ENCODE measurements at regions not wholly inside any gene's neighbourhood (a gene's known extent, or its start where the extent isn't known, plus 50 kb on each side); places are given as distances from the start of the nearest gene placed in this dataset.

DNA sequence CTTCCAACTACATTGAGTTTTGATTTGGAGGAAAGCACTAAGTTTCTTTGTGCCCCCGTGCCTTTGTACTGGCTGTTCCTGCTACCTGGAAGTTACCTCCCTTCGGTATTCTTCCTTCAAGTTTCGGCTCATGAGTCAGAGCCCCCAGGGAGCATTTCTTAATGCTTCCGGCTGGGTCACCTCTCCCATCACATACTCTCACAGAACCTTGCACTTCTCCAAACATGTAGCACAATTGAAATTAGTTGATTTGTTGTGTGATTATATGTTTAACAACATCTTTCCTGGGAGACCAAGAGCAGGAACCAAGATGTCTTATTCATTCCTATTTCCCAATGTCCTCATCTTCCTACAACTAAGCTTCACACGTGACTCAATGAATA lies 158.6 kb upstream of the CDH5 start:
- DNase-seq (ENCODE audit: low read depth in 2 of 2), result no peak

DNA sequence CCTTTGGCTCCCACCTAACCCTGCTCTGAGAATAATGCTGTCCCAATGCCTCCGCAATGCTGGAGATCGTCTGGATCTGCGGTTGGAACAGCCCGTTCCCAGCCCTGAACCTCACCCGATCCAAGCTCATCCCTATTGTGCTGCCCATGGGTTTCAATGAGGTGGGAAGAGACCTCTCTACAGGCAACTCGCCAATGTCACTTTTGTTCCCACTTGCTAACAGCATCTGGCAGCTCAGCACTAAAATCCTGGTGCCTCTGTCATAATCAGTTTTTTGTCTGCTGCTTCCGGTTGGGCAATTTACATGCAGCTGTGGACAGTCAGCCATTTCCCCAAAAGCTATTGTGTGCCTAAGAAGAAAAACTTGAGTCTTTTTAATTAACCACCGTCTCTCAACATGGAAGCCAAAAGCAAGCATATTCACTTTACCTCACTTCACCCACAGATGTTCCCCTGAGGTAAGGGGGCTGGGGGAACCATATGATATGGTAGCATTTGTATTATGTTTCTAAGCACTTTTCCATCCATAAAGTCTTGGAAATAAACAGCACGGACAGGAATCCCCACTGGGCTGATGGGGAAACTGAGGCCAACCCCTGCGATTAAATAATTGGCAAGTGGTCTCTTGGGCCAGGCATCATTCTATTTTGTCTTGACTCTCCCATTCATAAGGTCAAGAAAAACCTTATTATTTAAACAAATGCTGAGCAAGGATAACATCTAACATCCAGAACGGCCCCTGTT lies 159.2 kb upstream of the CDH5 start:
- no peak for DNase-seq (ENCODE audit: low read depth in 2 of 2)

DNA sequence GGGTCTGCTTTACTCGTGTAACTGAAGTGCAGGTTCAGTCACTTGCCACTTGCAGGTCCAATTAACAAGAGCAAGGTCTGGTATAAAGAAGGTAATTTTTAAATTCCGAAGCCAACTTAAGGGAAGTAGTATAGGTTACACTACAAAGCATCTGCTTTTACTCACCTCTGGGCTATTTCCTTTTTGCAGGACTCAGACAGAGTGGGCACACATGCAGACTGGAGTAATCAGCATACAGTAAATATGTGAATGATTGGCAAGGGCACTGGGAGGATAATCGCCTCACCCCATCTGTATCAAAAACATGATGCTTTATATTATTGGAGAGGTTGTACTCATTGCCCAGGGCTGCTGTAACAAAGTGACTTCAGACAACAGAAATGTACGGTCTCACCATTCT lies 160.1 kb upstream of the CDH5 start:
- DNase-seq (ENCODE audit: low read depth in 2 of 2), result no peak

DNA sequence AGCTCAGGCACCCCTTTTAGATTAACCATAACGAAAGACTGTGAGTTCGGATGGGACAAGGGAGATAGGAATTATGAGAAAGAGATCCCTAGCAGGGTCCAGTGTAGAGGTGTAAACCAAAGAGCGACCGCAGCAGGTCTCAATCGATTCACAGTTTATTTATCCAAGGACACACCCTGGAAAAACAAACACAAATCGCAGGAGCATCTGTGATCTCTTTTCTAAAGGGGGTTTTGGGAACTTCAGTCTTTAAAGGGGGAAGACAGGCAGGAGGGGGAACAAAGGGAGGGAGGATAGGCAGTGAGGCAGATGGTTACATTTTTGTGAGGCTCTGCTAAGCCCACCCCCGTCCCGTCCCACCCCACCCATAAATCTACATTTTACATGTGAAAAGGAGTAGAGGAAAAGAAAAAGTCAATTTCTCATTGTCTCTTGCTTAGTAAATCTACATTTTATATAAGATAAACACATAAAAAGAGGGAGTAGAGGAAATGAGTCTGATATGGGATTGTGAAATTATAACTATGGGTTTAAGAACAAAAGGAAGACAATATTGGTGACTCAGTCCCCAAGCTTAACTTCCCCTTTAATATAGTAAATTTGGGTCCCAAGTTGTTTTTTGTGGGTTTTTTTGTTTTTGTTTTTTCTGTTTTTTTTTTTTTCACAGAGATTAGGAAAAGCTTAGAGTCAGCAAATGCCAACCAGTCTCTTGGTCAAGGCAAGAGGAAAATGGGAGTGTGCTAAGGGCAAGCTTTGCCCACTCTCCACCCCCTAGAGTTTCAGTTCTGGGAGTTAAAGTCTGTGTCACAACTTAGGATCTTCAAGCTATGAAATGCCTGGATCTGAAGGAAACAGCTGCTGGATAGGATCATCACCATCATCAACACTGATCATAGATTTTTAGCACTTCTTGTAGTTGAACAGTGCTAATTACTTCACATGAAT lies 160.9 kb upstream of the CDH5 start:
- DNase-seq (ENCODE audit: low read depth in 2 of 2), result no peak

DNA sequence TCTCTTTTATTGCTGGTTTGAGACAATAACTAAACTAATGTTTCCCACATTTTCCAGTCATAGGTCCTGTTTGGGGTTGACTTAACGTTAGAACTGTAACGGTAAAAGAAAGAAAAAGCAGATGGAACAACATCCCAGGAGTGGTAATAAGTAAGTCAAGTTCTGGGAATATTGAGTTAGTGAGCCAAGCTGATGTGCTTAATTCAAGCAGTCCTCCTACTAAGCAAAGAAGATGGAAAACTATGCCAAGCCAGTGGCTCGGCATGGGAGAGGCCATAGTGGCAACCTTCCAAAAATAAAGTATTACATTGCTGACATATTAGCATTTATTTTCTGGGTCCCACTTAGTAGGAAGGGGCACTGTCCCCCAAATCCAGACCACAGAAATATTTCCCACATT lies 161.7 kb upstream of the CDH5 start:
- no peak for DNase-seq (ENCODE audit: low read depth in 2 of 2)

DNA sequence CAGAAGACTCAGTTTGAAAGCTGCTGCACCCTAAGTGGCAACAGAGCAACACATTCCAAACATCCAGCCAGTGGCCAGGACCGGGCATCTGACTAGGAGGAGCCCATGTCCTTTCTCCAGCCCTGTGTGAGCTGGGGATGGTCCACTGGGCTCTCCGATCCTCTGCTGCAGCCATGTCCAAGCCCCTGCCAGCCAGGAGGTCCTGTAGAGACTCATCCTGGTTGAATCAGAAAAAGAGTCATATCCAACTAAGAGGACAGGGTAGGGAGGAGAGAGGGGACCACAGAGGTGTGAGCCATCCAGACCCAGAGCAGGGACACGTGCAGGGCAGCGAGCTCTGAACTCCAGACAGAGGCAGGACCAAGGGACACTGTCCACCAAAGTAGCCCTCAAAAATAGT lies 163.0 kb upstream of the CDH5 start:
- no peak for DNase-seq (ENCODE audit: low read depth in 2 of 2)

DNA sequence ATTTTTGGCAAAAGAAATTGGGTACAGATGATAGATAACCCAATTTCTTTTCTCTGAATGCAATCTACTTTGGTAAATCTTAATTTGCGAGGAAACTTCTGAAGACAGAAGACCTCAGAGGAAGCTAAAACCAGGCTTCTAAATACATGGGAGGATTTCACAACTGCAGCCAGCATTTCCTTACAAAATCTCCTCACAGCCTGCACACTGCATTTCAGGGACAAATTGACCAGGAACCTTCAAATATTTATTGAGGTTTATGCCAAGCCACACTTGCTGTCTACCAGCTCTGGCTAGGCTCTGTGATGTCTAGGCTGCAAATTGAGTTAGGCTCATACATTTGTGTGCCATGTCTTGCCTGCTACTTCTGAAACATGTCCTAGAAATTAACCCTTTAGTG lies 167.3 kb upstream of the CDH5 start:
- DNase-seq (ENCODE audit: low read depth in 2 of 2), result no peak

DNA sequence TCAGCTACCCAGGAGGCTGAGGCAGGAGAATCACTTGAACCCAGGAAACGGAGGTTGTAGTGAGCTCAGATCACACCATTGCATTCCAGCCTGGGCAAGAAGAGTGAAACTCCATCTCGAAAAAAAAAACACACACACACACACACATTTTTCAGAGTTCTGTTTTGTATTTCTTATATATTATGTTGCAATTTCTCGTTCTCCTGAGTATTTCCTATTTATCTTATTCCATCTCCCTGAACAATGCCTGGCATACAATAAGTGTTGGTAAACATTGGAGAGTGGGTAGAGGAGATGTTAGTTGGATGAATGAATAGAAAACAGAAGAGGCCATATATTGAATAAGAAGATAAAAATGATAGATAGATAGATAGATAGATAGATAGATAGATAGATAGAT lies 167.8 kb upstream of the CDH5 start:
- DNase-seq (ENCODE audit: low read depth in 2 of 2), result no peak

DNA sequence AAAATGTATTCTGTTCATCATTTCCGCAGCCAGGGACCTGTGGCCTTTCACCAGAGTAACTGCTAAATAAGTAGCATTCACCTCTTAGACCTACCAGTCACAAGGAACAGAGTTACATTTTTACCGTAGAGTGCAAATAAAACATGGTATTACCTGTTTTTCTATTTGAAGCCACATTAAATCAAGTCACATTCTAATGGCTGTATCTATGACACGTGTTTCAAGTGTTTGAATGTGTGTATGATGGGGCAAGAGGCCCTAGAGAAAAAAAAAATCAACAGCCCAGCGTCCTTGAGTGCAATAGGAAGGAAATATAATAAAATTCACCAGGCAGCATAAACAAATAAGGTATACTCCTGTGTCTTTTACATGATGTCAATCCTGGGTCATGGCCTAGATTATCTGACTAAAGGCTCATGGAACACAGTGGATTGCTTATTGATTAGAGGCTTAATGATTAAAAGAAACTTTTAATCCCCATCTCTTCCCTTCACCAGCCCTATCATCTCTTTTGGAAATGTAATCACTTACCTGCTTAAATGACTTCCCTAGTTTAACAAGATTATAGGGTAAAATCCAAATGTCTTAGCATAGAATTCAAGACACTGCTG lies 168.7 kb upstream of the CDH5 start:
- DNase-seq (ENCODE audit: low read depth in 2 of 2), result no peak

DNA sequence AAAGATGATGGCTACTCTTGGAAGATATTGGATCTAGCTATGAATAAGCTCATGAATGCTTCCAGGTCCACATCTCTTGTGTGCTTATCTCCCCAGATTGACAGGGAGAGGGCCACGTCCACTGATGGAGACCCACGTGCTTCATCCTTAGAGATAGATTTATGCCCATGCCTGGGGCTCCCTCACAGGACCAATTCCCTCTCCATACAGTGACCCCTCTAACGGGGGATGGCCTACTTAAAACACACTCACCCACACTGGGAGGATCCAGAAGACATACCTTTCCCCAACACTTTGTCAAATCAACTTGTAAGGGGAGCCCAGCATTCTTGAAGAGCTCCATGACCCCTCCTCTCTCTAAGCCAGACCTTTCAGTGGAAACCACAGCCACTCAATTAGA lies 169.7 kb upstream of the CDH5 start:
- DNase-seq (ENCODE audit: low read depth in 2 of 2), result no peak

DNA sequence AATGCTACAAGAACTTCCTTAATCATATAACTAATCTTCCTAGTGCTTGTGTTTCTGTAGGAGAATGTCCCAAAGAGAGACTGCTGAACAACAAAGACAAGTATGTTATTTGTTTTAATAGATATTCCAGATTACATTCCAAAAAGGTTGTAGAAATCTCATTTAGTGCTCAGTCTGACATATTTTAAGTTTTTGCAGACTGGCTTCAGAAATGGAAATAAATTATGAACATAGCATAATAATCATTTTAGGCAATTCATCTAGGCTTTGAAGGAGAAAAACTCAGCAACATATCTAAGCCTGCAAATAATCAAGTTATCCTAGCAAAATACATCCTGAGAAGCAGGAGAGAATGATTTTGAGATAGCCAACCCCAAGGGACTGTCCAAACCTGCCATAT lies 171.6 kb upstream of the CDH5 start:
- no peak for DNase-seq (ENCODE audit: low read depth in 2 of 2)

DNA sequence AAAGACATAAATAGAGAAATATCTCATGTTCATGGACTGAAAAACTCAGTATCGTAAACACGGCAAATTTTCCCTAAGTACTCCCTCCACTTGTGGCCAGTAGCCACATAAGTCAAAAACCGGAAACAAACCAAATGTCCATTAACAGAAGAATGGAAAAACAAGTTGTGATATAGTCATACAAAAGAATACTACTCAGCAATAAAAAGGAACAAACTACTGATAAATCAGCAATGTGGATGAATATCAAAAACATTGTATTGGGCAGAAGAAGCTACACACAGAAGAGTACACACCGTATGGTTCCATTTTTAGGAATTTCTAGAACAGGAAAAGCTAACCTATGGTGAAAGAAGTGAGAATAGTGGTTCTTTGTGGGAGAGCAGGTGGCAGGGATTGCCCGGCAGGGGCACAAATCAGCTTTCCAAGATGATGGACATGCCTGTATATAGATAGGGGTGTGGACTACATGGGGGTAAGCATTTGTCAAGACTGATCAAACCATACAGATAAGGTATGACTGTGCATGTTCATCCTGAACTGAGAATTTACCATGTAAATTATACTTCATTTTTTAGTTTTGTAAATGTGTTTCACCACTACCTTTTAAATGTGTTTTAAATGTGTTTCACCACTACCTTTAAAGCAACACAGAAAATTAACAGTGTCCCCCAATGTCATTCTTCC lies 172.8 kb upstream of the CDH5 start:
- no peak for DNase-seq (ENCODE audit: low read depth in 2 of 2)

DNA sequence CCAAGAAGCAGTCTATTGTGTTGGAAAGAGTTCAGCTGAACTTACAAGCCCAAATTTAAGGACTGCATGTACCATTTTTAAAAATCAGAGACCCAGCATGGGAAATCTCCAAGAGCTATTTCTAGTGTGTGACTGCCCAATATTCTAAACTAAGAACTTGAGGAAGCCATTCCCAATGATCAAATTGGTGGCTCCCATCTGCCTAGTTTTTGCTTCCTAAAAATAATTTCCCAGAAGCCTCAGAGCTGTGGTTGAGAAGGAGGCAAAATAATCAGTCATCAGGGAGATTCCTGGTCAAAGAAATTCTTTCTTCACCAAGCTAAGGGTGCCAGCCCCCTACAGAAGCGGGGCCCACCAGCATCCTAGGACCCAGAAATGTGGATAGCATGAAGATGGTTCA lies 176.1 kb upstream of the CDH5 start:
- no peak for DNase-seq (ENCODE audit: low read depth in 2 of 2)

DNA sequence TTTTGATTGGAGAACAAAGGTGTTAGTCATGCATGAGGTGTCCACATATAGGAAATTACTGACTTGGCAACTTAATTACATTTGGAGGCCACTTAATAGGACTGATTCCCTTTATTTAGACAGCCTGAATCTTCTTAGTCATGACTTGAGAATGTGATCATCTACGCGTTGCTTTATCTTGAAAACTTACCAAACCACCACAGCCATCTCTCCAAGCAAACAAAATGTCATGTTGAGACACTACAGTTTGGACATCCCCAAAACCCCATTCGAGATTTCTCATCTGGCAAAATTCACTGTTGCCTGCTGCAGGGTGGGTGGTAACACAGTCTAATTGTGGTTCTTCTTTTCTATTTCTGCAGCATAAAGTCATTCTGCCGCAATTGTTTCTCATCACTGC lies 176.5 kb upstream of the CDH5 start:
- DNase-seq (ENCODE audit: low read depth in 2 of 2), result no peak

DNA sequence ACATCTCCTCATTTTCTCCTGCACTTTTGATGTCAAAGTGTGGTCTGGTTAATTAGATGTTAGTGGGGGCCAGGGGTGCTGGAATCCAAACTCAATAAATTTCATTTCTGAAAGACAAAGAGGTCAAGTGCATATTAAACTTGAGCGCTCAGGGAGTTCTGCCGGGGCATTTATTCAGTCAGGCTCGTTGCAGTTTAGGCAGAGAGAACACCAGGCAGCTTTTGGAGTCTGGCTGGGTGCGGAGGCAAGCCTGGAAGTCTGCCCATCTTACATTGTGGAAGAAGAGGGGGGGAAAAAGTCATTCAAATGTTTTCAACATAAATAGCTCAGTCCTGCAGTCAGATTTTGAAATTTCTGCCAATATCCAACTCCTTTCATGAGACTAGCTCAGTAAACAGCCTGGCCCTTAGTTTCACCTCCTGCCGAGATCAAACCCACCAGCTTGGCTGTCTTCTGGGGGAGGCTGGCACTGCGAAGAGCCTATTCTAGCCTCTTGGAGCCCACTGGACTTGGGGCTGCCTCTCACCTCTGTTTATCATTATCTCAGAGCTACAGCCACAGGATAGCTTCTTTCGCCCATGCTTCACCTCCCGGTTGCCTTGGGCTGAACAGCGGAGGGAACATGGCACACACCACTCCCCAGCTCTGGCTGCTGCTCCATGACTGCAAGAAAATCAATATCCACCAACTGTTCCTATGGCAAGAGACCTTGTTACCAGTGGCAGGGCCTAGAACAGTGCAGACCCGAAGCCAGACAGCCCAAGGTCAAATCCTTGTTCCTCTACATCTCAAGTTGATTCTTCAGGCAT lies 177.4 kb upstream of the CDH5 start:
- no peak for DNase-seq (ENCODE audit: low read depth in 2 of 2)

DNA sequence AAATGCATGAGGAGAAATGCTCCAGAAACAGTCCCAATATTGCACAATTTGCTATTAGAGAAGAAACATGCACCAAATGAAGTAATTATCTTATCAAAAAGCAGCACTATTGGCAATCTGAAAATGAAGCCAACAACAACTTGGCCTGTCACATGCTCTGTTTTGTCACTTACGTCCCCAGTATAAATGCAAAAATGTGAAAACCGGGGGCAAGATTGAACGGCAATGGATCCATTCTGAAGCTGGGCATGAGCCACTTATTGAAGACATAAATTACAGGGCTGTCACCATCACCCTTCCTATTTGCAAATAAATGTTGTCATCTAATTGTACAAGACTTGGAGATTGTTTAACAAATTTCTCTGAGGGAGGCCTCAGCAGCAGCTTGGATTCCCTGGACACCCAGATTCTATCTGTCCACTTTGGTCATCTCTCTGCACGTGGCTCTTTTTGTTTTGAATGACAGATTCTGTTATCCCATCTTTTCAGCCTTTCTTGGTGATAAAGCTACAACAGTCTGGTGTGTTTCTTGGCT lies 180.2 kb upstream of the CDH5 start:
- DNase-seq (ENCODE audit: low read depth in 2 of 2), result no peak

DNA sequence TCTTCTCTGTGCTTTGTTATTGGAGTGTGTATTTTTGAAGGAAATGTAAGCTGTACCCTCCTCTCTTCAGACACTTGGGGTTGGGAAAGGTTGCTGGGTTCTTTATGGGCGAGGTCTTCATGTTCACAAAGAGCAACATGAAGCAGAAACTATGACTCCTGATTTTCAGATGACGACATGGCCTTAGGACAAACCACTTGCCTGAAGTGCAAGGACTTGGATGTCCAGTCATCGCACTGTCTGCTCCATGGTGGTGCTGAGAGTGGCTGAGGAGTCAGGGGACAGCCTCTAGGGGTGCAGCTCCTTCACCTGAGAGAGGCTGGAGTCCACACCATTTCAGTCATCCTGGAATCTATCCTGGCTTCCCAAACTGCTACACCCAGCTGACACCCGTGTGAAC lies 183.9 kb upstream of the CDH5 start:
- no peak for DNase-seq (ENCODE audit: low read depth in 2 of 2)

DNA sequence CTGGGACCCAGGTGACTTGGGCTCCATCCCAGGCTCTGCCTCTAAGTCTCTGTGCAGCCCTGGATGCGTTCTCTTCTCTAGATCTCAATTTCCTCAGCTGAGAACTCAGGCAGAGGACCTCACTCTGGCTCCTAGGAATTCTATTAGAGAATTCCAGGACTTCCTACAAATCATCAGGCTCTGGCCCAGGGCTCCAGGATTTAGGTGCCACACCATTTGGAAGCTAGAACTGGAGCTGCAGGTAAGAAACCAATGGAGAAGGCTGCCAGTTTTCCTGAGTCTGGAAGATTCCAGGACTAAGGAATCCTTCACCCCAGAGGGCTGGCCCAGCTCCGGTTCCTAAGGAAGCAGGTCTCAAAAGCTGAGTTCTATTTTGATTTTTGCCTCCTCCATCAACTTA lies 189.8 kb upstream of the CDH5 start:
- DNase-seq (ENCODE audit: low read depth in 2 of 2), result no peak

DNA sequence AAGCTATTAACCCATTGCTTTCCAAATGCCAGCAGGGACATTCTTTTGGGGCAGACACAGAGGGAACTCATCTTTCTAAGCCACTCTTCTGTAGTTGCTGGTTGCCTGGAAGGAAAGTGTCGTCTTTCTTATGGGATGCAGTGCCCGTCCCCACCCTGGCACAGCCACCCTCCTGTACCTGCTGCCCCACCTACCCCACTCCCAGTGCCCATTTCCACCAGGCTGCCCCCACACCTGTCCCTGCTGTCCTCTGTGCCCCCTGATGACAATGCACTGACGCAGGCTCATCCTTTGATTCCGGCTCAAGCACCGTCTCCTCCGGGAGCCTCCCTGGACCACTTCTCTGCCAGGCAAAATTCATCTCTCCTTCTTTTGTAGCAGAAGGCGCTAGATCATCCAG lies 190.4 kb upstream of the CDH5 start:
- no peak for DNase-seq (ENCODE audit: low read depth in 2 of 2)

DNA sequence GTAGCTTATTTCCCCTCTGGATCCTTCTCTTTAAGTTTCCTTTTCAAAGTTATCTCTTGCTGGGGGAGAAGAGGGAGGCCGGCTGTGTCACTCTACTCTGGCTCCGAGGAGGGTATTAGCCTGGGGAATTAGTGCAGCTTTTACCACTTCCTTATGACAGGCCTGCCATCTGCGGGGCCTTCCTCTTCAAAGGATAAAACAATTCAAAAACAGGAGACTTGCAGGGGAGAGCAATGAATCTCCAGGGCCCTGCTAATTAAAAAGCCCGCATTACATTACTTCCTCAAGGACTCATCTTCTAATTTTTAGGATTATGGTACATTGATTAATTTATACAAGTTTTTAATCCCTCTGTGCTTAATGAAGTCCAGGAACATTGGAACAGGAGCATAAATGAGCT lies 190.9 kb upstream of the CDH5 start:
- no peak for DNase-seq (ENCODE audit: low read depth in 2 of 2)

DNA sequence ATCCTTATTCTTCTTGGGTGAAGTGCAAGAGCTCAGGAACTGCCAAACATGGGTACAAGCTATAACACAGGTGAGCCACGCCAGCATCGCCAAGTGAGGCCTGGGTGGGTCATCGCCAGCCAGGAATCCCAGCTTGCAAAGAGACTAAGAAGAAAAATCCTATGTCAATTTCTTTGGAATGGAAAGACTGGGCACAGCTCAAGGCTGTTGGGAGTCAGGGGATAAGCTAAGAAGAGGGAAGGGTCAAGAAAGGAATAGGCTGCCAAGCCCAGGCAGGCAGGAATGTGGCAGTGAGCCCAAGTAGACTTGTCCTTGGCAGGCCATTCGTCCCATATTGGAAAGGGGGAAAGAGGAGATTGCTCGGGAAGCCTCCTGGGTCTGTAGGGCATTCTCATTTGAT lies 191.4 kb upstream of the CDH5 start:
- no peak for DNase-seq (ENCODE audit: low read depth in 2 of 2)

Data from stimulated activated CD8-positive, alpha-beta memory T cell treated with anti-CD3 and anti-CD28 coated beads, Interleukin-15, amount 100 ng/mL, for 4 hours (primary cell).